Right lobe of liver (tissue), 6 donors: ENCODE measurements at regions not wholly inside any gene's neighbourhood (a gene's known extent, or its start where the extent isn't known, plus 50 kb on each side); places are given as distances from the start of the nearest gene placed in this dataset.

Source experiments
- ATAC-seq, 4 donors: fragments of 200-7000 bp; cut with Tn5 transposase; one replicate each; pipeline ENCODE4 v1.9.1; 2020; ENCODE audit warnings: mild to moderate bottlenecking in 4 of 4, moderate library complexity in 4 of 4
- DNase-seq, 3 donors: peaks; one replicate each; pipeline ENCODE4 v3.0.0-alpha.2; 2020
- H3K27ac ChIP-seq, 3 donors: fragments of 200-600 bp; one replicate each; pipeline ENCODE4 v1.8.0; 2022
- H3K27me3 ChIP-seq, 2 donors: fragments of 200-600 bp; one replicate each; pipeline ENCODE4 v1.8.0; 2022
- H3K36me3 ChIP-seq, 4 donors: fragments of 200-600 bp; sonication (generic) in 1 of 4; one replicate each; pipeline versions ENCODE4 v1.5.1 to v1.8.0; 2017 to 2022; ENCODE audit warnings: control low read depth in 1 of 4
- H3K4me1 ChIP-seq, 4 donors: fragments of 200-600 bp; sonication (generic) in 1 of 4; one replicate each; pipeline versions ENCODE4 v1.5.1 to v1.8.0; 2017 to 2022; ENCODE audit warnings: control low read depth in 1 of 4
- H3K4me3 ChIP-seq, 3 donors: fragments of 200-600 bp; one replicate each; pipeline ENCODE4 v1.8.0; 2022
- H3K9me3 ChIP-seq, 4 donors: fragments of 200-600 bp; sonication (generic) in 1 of 4; one replicate each; pipeline versions ENCODE4 v1.5.1 to v1.8.0; 2017 to 2022; ENCODE audit warnings: control low read depth in 1 of 4
- CTCF ChIP-seq, 4 donors: fragments of 200-600 bp in 3 of 4; fragments of 450-650 bp in 1 of 4; IDR thresholded peaks; one replicate each; pipeline versions ENCODE4 v1.5.1 to v1.8.0; 2016 to 2022; ENCODE audit warnings: antibody characterized with exemption in 4 of 4, mild to moderate bottlenecking in 2 of 4
- POLR2A ChIP-seq: fragments of 450-650 bp; IDR thresholded peaks from one replicate; pipeline ENCODE4 v1.6.1; 2017; ENCODE audit warnings: antibody characterized with exemption, mild to moderate bottlenecking
- intact Hi-C, 2 donors: fragments of 100-400 bp; cut with DNase I; formaldehyde crosslinking; loops; one replicate each; pipeline versions ENCODE4 v1.11.2 to v1.14.1; 2022
- donor health status: DM: no; HTN: yes; CAD: no.
- donor health status: DM: no; HTN: no; CAD: no.
- donor health status: DM: no; HTN: no; CAD: no.
- donor health status: DM: no; HTN: yes; CAD: no.
- donor health status: DM: no; HTN: yes; CAD: no.

GRCh38 chrX:55169782-55170181 lies 50.4 kb upstream of the PAGE5 start:
- no peak overlapping the region for H3K4me3 ChIP-seq
- H3K4me1 ChIP-seq, result no peaks in the 10 kb centered on the region
- no peak for ATAC-seq

More at GRCh38 chrX:55169782-55170181, 50.4 kb upstream of the PAGE5 start:
- intact Hi-C loops, result no loop called here
- Histone ChIP-seq H3K9me3 (no peaks in the 10 kb centered on the region), H3K27me3 (no peaks in the 10 kb centered on the region), H3K27ac (no peak overlapping the region), H3K36me3 (no peaks in the 10 kb centered on the region)
- TF ChIP-seq CTCF (IDR thresholded peaks at IDR 0.05), result no peak
- no peak for TF ChIP-seq POLR2A
- no peak for DNase-seq
